Activated CD4-positive, alpha-beta memory T cell treated with anti-CD3 and anti-CD28 coated beads for 36 hours (primary cell): ENCODE measurements at regions not wholly inside any gene's neighbourhood (a gene's known extent, or its start where the extent isn't known, plus 50 kb on each side); places are given as distances from the start of the nearest gene placed in this dataset.
"Not testable (repeated sequence)": the region's sequence is repeated elsewhere in the genome, so short reads cannot be mapped to it uniquely, and the experiment has no call there.

ENCODE experiments used
- CTCF ChIA-PET: fragments of 350-600 bp; sonication (Branson Sonifier 250); formaldehyde crosslinking; loops from one replicate; lab custom pipeline; 2021; ENCODE audit warnings: antibody characterized with exemption, inconsistent platforms; lab: Charles Lee
- POLR2A ChIA-PET: fragments of 350-600 bp; sonication (Branson Sonifier 250); formaldehyde crosslinking; loops from one replicate; lab custom pipeline; 2021; ENCODE audit warnings: antibody characterized with exemption; lab: Charles Lee
- DNase-seq: peaks from one replicate; pipeline ENCODE4 v3.0.0-alpha.2; 2020
- H3K27ac Mint-ChIP-seq: one replicate; pipeline ENCODE4 v1.8.0; 2021; ENCODE audit warnings: mixed read lengths
- H3K27me3 Mint-ChIP-seq: one replicate; pipeline ENCODE4 v1.8.0; 2021; ENCODE audit warnings: mixed read lengths
- H3K36me3 Mint-ChIP-seq: one replicate; pipeline ENCODE4 v1.8.0; 2021; ENCODE audit warnings: mixed read lengths
- H3K4me1 Mint-ChIP-seq: one replicate; pipeline ENCODE4 v1.8.0; 2021; ENCODE audit warnings: low read depth, mixed read lengths
- H3K4me3 Mint-ChIP-seq: one replicate; pipeline ENCODE4 v1.8.0; 2021; ENCODE audit warnings: mild to moderate bottlenecking, mixed read lengths
- H3K9me3 Mint-ChIP-seq: one replicate; pipeline ENCODE4 v1.8.0; 2021; ENCODE audit warnings: mixed read lengths
- intact Hi-C: fragments of 100-400 bp; cut with micrococcal nuclease; formaldehyde crosslinking; loops from one replicate; pipeline ENCODE4 v1.15.1; 2023

- intact Hi-C loops, result no loop called here
- Mint-ChIP-seq H3K27ac (no peak overlapping the region), H3K27me3 (no peaks in the 10 kb centered on the region), H3K4me3 (no peak overlapping the region), H3K9me3 (peaks cover 2% of the 10 kb centered on the region), H3K4me1 (no peaks in the 10 kb centered on the region), H3K36me3 (no peaks in the 10 kb centered on the region)
- ChIA-PET POLR2A (no interaction called here), CTCF (no interaction called here)
- no peak for DNase-seq
These were observed 1049.0 kb upstream of the GRIA3 start for GRCh38 chrX:122135070-122135469.

- H3K9me3 Mint-ChIP-seq, DNase-seq, intact Hi-C loops, H3K27ac Mint-ChIP-seq, POLR2A ChIA-PET, H3K27me3 Mint-ChIP-seq, H3K36me3 Mint-ChIP-seq, CTCF ChIA-PET, H3K4me3 Mint-ChIP-seq, H3K4me1 Mint-ChIP-seq: not testable (repeated sequence)
These were observed 1043.9 kb upstream of the GRIA3 start for GRCh38 chrX:122140219-122140618.

- Mint-ChIP-seq H3K4me1 (no peaks in the 10 kb centered on the region), H3K4me3 (no peak overlapping the region), H3K9me3 (no peaks in the 10 kb centered on the region), H3K27ac (no peak overlapping the region), H3K36me3 (no peaks in the 10 kb centered on the region), H3K27me3 (no peaks in the 10 kb centered on the region)
- ChIA-PET CTCF (no interaction called here), POLR2A (no interaction called here)
- no peak for DNase-seq
- intact Hi-C loops, result no loop called here
These were observed 1030.1 kb upstream of the GRIA3 start for GRCh38 chrX:122154019-122154418.

- H3K4me1 Mint-ChIP-seq, result no peaks in the 10 kb centered on the region
- ChIA-PET POLR2A (no interaction called here), CTCF (no interaction called here)
- no peak overlapping the region for H3K27ac Mint-ChIP-seq
- intact Hi-C loops, result no loop called here
- H3K9me3 Mint-ChIP-seq, result no peaks in the 10 kb centered on the region
- no peak for DNase-seq
- no peaks in the 10 kb centered on the region for H3K27me3 Mint-ChIP-seq
- no peaks in the 10 kb centered on the region for H3K36me3 Mint-ChIP-seq
- H3K4me3 Mint-ChIP-seq, result no peak overlapping the region
These were observed 1015.8 kb upstream of the GRIA3 start for GRCh38 chrX:122168241-122168640.

- Mint-ChIP-seq H3K9me3 (peaks cover 7% of the 10 kb centered on the region), H3K27me3 (no peaks in the 10 kb centered on the region), H3K4me3 (no peak overlapping the region), H3K27ac (no peak overlapping the region), H3K4me1 (no peaks in the 10 kb centered on the region), H3K36me3 (no peaks in the 10 kb centered on the region)
- no peak for DNase-seq
- CTCF ChIA-PET, result no interaction called here
- intact Hi-C loops, result no loop called here
- POLR2A ChIA-PET, result no interaction called here
These were observed 999.3 kb upstream of the GRIA3 start for GRCh38 chrX:122184791-122185190.

GRCh38 chrX:122187069-122187713 lies 996.9 kb upstream of the GRIA3 start:
- no peak for DNase-seq
- no peak overlapping the region for H3K27ac Mint-ChIP-seq
- ChIA-PET POLR2A (no interaction called here), CTCF (no interaction called here)
- no peaks in the 10 kb centered on the region for H3K4me1 Mint-ChIP-seq
- no peak overlapping the region for H3K4me3 Mint-ChIP-seq
- intact Hi-C loops, result no loop called here
- no peaks in the 10 kb centered on the region for H3K36me3 Mint-ChIP-seq
- H3K9me3 Mint-ChIP-seq, result peaks cover 7% of the 10 kb centered on the region
- H3K27me3 Mint-ChIP-seq, result no peaks in the 10 kb centered on the region

GRCh38 chrX:122188751-122189150 lies 995.3 kb upstream of the GRIA3 start:
- POLR2A ChIA-PET, result no interaction called here
- H3K4me1 Mint-ChIP-seq, result no peaks in the 10 kb centered on the region
- no peak overlapping the region for H3K4me3 Mint-ChIP-seq
- peaks cover 9% of the 10 kb centered on the region for H3K9me3 Mint-ChIP-seq
- H3K36me3 Mint-ChIP-seq, result no peaks in the 10 kb centered on the region
- CTCF ChIA-PET, result no interaction called here
- intact Hi-C loops, result no loop called here
- no peak for DNase-seq
- no peaks in the 10 kb centered on the region for H3K27me3 Mint-ChIP-seq
- no peak overlapping the region for H3K27ac Mint-ChIP-seq

GRCh38 chrX:122196343-122196742 lies 987.7 kb upstream of the GRIA3 start:
- no peaks in the 10 kb centered on the region for H3K36me3 Mint-ChIP-seq
- no peak overlapping the region for H3K27ac Mint-ChIP-seq
- POLR2A ChIA-PET, result no interaction called here
- H3K4me3 Mint-ChIP-seq, result no peak overlapping the region
- no peaks in the 10 kb centered on the region for H3K27me3 Mint-ChIP-seq
- no peaks in the 10 kb centered on the region for H3K4me1 Mint-ChIP-seq
- peaks cover 3% of the 10 kb centered on the region for H3K9me3 Mint-ChIP-seq
- CTCF ChIA-PET, result no interaction called here
- intact Hi-C loops, result no loop called here
- DNase-seq, result no peak

GRCh38 chrX:122203399-122203798 lies 980.7 kb upstream of the GRIA3 start:
- CTCF ChIA-PET, result no interaction called here
- no peaks in the 10 kb centered on the region for H3K4me1 Mint-ChIP-seq
- intact Hi-C loops, result no loop called here
- H3K27me3 Mint-ChIP-seq, result no peaks in the 10 kb centered on the region
- no peaks in the 10 kb centered on the region for H3K9me3 Mint-ChIP-seq
- POLR2A ChIA-PET, result no interaction called here
- DNase-seq, result no peak
- no peak overlapping the region for H3K4me3 Mint-ChIP-seq
- no peaks in the 10 kb centered on the region for H3K36me3 Mint-ChIP-seq
- H3K27ac Mint-ChIP-seq, result no peak overlapping the region

GRCh38 chrX:122218666-122219065 lies 965.4 kb upstream of the GRIA3 start:
- no peak for DNase-seq
- ChIA-PET POLR2A (no interaction called here), CTCF (no interaction called here)
- Mint-ChIP-seq H3K4me3 (no peak overlapping the region), H3K4me1 (no peaks in the 10 kb centered on the region), H3K36me3 (no peaks in the 10 kb centered on the region), H3K9me3 (peaks cover 5% of the 10 kb centered on the region), H3K27me3 (peaks cover 8% of the 10 kb centered on the region), H3K27ac (no peak overlapping the region)
- intact Hi-C loops, result no loop called here

- no peak overlapping the region for H3K4me3 Mint-ChIP-seq
- POLR2A ChIA-PET, result no interaction called here
- DNase-seq, result no peak
These were observed 964.9 kb upstream of the GRIA3 start for GRCh38 chrX:122219226-122219625.

GRCh38 chrX:122219735-122220134 lies 964.3 kb upstream of the GRIA3 start:
- Mint-ChIP-seq H3K4me3 (no peak overlapping the region), H3K36me3 (no peaks in the 10 kb centered on the region), H3K27ac (no peak overlapping the region), H3K27me3 (peaks cover 8% of the 10 kb centered on the region), H3K4me1 (no peaks in the 10 kb centered on the region), H3K9me3 (peaks cover 5% of the 10 kb centered on the region)
- CTCF ChIA-PET, result no interaction called here
- DNase-seq, result no peak
- intact Hi-C loops, result no loop called here
- POLR2A ChIA-PET, result no interaction called here

More at GRCh38 chrX:122219226-122219625, 964.9 kb upstream of the GRIA3 start:
- CTCF ChIA-PET, result no interaction called here
- Mint-ChIP-seq H3K27ac (no peak overlapping the region), H3K36me3 (no peaks in the 10 kb centered on the region), H3K9me3 (peaks cover 5% of the 10 kb centered on the region), H3K4me1 (no peaks in the 10 kb centered on the region), H3K27me3 (peaks cover 8% of the 10 kb centered on the region)
- intact Hi-C loops, result no loop called here

- POLR2A ChIA-PET, result no interaction called here
- intact Hi-C loops, result no loop called here
- DNase-seq, result no peak
- H3K27ac Mint-ChIP-seq, result no peak overlapping the region
- no peak overlapping the region for H3K4me3 Mint-ChIP-seq
- CTCF ChIA-PET, result no interaction called here
- peaks cover 8% of the 10 kb centered on the region for H3K27me3 Mint-ChIP-seq
- no peaks in the 10 kb centered on the region for H3K36me3 Mint-ChIP-seq
- no peaks in the 10 kb centered on the region for H3K4me1 Mint-ChIP-seq
- H3K9me3 Mint-ChIP-seq, result no peaks in the 10 kb centered on the region
These were observed 963.3 kb upstream of the GRIA3 start for GRCh38 chrX:122220644-122221373.
